K562 (cell line): ENCODE measurements at regions not wholly inside any gene's neighbourhood (a gene's known extent, or its start where the extent isn't known, plus 50 kb on each side); places are given as distances from the start of the nearest gene placed in this dataset.

Source experiments
- ATAC-seq: fragments of 200-7000 bp; cut with Tn5 transposase; 3 replicates; pipeline ENCODE4 v1.9.1; 2020; ENCODE audit warnings: moderate library complexity
- BruUV-seq: library from RNA; stranded (reverse); fragments of 400-500 nt; replicated peaks from 2 replicates; lab custom pipeline; 2021; lab: Mats Ljungman, UMichigan
- CTCF ChIA-PET: fragments of 300-600 bp; formaldehyde crosslinking; extraction: SDS; loops from one replicate; lab custom pipeline; 2021; ENCODE audit warnings: low intra/inter-chr PET ratio; lab: Yijun Ruan, JAX
- POLR2A ChIA-PET: fragments of 300-600, 350-650 bp; sonication (Branson Sonifier 250); formaldehyde crosslinking; extraction: SDS; loops from one replicate; lab custom pipeline; 2021; ENCODE audit warnings: antibody characterized with exemption, inconsistent platforms; lab: Yijun Ruan, JAX
- DNase-seq, 4 experiments: peaks; one replicate each; pipeline versions ENCODE4 v3.0.0 to v3.0.0-alpha.2; 2011 to 2018; ENCODE audit warnings: low spot score in 3 of 4, mixed read lengths in 3 of 4; ENCODE audit errors: extremely low read depth in 1 of 4
- FAIRE-seq: peaks from 2 replicates; lab custom pipeline; 2011; peaks lifted over from hg19 to GRCh38; lab: Jason Lieb, UNC
- H2AFZ ChIP-seq: 2 replicates; pipeline ENCODE4 v1.6.0; 2011; ENCODE audit warnings: low read depth, low read length, control low read depth, inconsistent platforms
- H3K27ac ChIP-seq: fragments of 200-600 bp; 3 replicates; pipeline ENCODE4 v1.8.0; 2011; ENCODE audit warnings: low read depth, mild to moderate bottlenecking, control low read depth, inconsistent platforms, low read length, moderate library complexity, mixed read lengths; ENCODE audit errors: extremely low read depth
- H3K27me3 ChIP-seq, 2 experiments: fragments of 300-600 bp in 1 of 2; 2 replicates in 1 of 2; 3 replicates in 1 of 2; pipeline versions ENCODE4 v1.6.0 to v1.8.0; 2011; ENCODE audit warnings: inconsistent platforms in 2 of 2, low read length in 2 of 2, mild to moderate bottlenecking in 1 of 2, mixed read lengths in 1 of 2, moderate library complexity in 1 of 2; ENCODE audit not compliant: control insufficient read depth in 2 of 2, insufficient read depth in 2 of 2
- H3K36me3 ChIP-seq: fragments of 300-600 bp; 3 replicates; pipeline ENCODE4 v1.8.0; 2011; ENCODE audit warnings: mild to moderate bottlenecking, low read length, inconsistent platforms; ENCODE audit not compliant: control insufficient read depth, insufficient read depth
- H3K4me1 ChIP-seq, 2 experiments: fragments of 200-600 bp in 1 of 2; replicated peaks in 1 of 2; 2 replicates in 1 of 2; 3 replicates in 1 of 2; pipeline versions ENCODE4 v1.5.1 to v1.8.0; 2011; ENCODE audit warnings: inconsistent platforms in 2 of 2, low read length in 2 of 2, mild to moderate bottlenecking in 1 of 2, mixed read lengths in 1 of 2, moderate library complexity in 1 of 2; ENCODE audit not compliant: control insufficient read depth in 2 of 2, insufficient read depth in 2 of 2
- H3K4me2 ChIP-seq: 2 replicates; pipeline ENCODE4 v1.6.1; 2011; ENCODE audit warnings: low read length, control low read depth, inconsistent platforms, mixed read lengths; ENCODE audit not compliant: insufficient read depth
- H3K4me3 ChIP-seq: fragments of 200-600 bp; sonication (generic), shearing (Covaris generic); 2 replicates; pipeline ENCODE4 v1.5.1; 2016; ENCODE audit warnings: control low read depth, inconsistent platforms
- H3K79me2 ChIP-seq: fragments of 200-600 bp; 3 replicates; pipeline ENCODE4 v1.8.0; 2011; ENCODE audit warnings: low read length, inconsistent platforms; ENCODE audit not compliant: control insufficient read depth, insufficient read depth
- H3K9ac ChIP-seq, 2 experiments: 2 replicates each; pipeline versions ENCODE4 v1.6.0 to v1.6.1; 2011; ENCODE audit warnings: low read depth in 2 of 2, low read length in 2 of 2, control low read depth in 1 of 2, inconsistent platforms in 1 of 2, mild to moderate bottlenecking in 1 of 2, mixed read lengths in 1 of 2; ENCODE audit not compliant: insufficient read depth in 1 of 2
- H3K9me1 ChIP-seq: one replicate; pipeline ENCODE4 v1.6.0; 2011; ENCODE audit warnings: inconsistent platforms, mild to moderate bottlenecking, low read length, moderate library complexity; ENCODE audit not compliant: control insufficient read depth, insufficient read depth
- H3K9me3 ChIP-seq: replicated peaks from 2 replicates; pipeline ENCODE4 v1.5.1; 2011; ENCODE audit warnings: low read depth, low read length, inconsistent platforms; ENCODE audit not compliant: control insufficient read depth, insufficient read depth
- H4K20me1 ChIP-seq: replicated peaks from 2 replicates; pipeline ENCODE4 v1.6.1; 2011; ENCODE audit warnings: low read length, inconsistent platforms, mixed read lengths; ENCODE audit not compliant: control insufficient read depth, insufficient read depth
- DMBX1 ChIP-seq: fragments of 250-450 bp; sonication (Bioruptor Pico); IDR thresholded peaks from 2 replicates; pipeline ENCODE4 v1.8.0; 2022; ENCODE audit warnings: inconsistent platforms, mild to moderate bottlenecking, moderate library complexity, borderline replicate concordance
- HLTF ChIP-seq: fragments of 450-650 bp; IDR thresholded peaks from 2 replicates; pipeline ENCODE4 v1.6.1; 2016
- KLF16 ChIP-seq: IDR thresholded peaks from 2 replicates; pipeline ENCODE4 v1.6.1; 2016; ENCODE audit warnings: antibody characterized with exemption
- SIX5 ChIP-seq, 2 experiments: IDR thresholded peaks; 2 replicates each; pipeline ENCODE4 v1.6.1; 2011; ENCODE audit warnings: low read length in 2 of 2, borderline replicate concordance in 1 of 2, low read depth in 1 of 2, mild to moderate bottlenecking in 1 of 2, moderate library complexity in 1 of 2; ENCODE audit not compliant: insufficient read depth in 1 of 2
- TFAM ChIP-seq: fragments of 250-450 bp; sonication (Bioruptor Pico); conservative IDR thresholded peaks from 2 replicates; pipeline ENCODE4 v1.5.0; 2021; ENCODE audit warnings: mild to moderate bottlenecking, moderate library complexity
- TRIM24 ChIP-seq, 2 experiments: fragments of 450-650 bp; IDR thresholded peaks; 2 replicates each; pipeline ENCODE4 v1.6.1; 2016
- ZNF23 ChIP-seq: fragments of 250-450 bp; sonication (Bioruptor Pico); IDR thresholded peaks from 2 replicates; pipeline ENCODE4 v1.4.0; 2020; ENCODE audit warnings: mild to moderate bottlenecking
- ZNF707 ChIP-seq: fragments of 250-450 bp; sonication (Bioruptor Pico); conservative IDR thresholded peaks from 2 replicates; pipeline ENCODE4 v1.8.0; 2022; ENCODE audit warnings: inconsistent platforms, mild to moderate bottlenecking, moderate library complexity
- WGBS: fragments of 100-300 bp; shearing (Covaris generic); methylation state at CpG from one replicate; pipeline ENCODE4 v1.1.6; 2016; ENCODE audit warnings: low coverage, mixed read lengths; ENCODE audit not compliant: insufficient coverage; ENCODE audit errors: missing lambda C conversion rate; 5-methylcytosine and 5-hydroxymethylcytosine counted together
- in situ Hi-C: fragments of 300-500 bp; cut with MboI; formaldehyde crosslinking; loops from 4 replicates; pipeline ENCODE4 v1.15.0; 2018; ENCODE audit warnings: inconsistent platforms, mixed read lengths
- intact Hi-C: fragments of 100-400 bp; cut with micrococcal nuclease; formaldehyde crosslinking; loops from 2 replicates; pipeline ENCODE4 v1.14.2; 2022
- TF ChIP-seq, protein P1 (sequence below): IDR thresholded peaks from 3 replicates; pipeline ENCODE4 v1.6.1; 2011; ENCODE audit warnings: borderline replicate concordance, mild to moderate bottlenecking, moderate library complexity; ENCODE audit not compliant: insufficient read length; ENCODE audit errors: extremely low read depth
- TF ChIP-seq, protein P2 (sequence below), 2 experiments: fragments of 450-650 bp in 1 of 2; sonication (generic) in 1 of 2; formaldehyde crosslinking; conservative IDR thresholded peaks; 2 replicates each; pipeline versions ENCODE4 v1.4.0 to v1.8.1; 2020 to 2022; ENCODE audit warnings: mild to moderate bottlenecking in 1 of 2, missing genetic modification reagents in 1 of 2
- TF ChIP-seq, protein P3 (sequence below), 2 experiments: fragments of 450-650 bp in 1 of 2; sonication (generic) in 1 of 2; formaldehyde crosslinking in 1 of 2; IDR thresholded peaks in 1 of 2; conservative IDR thresholded peaks in 1 of 2; 2 replicates each; pipeline versions ENCODE4 v1.6.1 to v1.8.1; 2016 to 2023; ENCODE audit warnings: mild to moderate bottlenecking in 2 of 2, moderate library complexity in 2 of 2, inconsistent platforms in 1 of 2, missing genetic modification reagents in 1 of 2
- TF ChIP-seq, protein P4 (sequence below), 2 experiments: fragments of 450-650 bp; IDR thresholded peaks; 2 replicates each; pipeline ENCODE4 v1.6.1; 2016
- TF ChIP-seq, protein P5 (sequence below): fragments of 450-650 bp; formaldehyde crosslinking; IDR thresholded peaks from 2 replicates; pipeline ENCODE4 v1.4.0; 2020; ENCODE audit warnings: mild to moderate bottlenecking, moderate library complexity
- TF ChIP-seq, protein P6 (sequence below): sonication (generic); formaldehyde crosslinking; IDR thresholded peaks from 2 replicates; pipeline ENCODE4 v1.5.0; 2020; ENCODE audit warnings: missing genetic modification reagents

DNA sequence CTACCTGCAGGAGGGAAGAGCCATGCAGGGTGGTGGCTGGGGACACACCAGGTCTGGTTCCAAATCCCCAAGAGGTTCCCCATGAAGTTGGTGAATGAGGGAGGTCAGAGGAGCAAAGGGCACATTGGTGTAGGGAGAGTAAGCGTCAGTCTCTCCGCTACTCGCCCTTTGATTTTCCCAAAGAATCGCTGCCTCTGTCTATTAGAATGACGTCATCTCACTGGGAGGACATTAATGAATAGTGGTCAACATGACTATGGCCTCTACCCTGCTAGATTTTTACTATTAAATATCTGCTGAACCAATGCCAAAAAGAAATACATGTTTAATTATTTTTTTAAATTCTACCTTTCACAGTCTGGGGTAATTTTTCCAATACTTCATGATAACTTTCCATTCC lies 109.6 kb upstream of the SNTG2 start:
- ChIA-PET POLR2A (no interaction called here), CTCF (no interaction called here)
- Histone ChIP-seq H3K79me2 (no peaks in the 10 kb centered on the region), H3K36me3 (no peaks in the 10 kb centered on the region), H3K9ac (no peak overlapping the region), H4K20me1 (no peaks in the 10 kb centered on the region), H3K9me1 (no peaks in the 10 kb centered on the region), H2AFZ (no peak overlapping the region), H3K4me3 (no peak overlapping the region), H3K9me3 (no peaks in the 10 kb centered on the region), H3K27me3 (peaks cover 4 to 6% of the 10 kb centered on the region in 2 experiments; a peak in 3 of 5 replicates), H3K27ac (no peak overlapping the region), H3K4me2 (no peak overlapping the region), H3K4me1 (no peaks in the 10 kb centered on the region)
- BruUV-seq: no TSS peak
- DNase-seq (no peak), FAIRE-seq (no peak), ATAC-seq (no peak)
- intact Hi-C loops (no loop called here), in situ Hi-C loops (no loop called here)
- WGBS: 4% methylated on average over 5 of the region's 5 CpGs
- TF ChIP-seq, protein P1, sequence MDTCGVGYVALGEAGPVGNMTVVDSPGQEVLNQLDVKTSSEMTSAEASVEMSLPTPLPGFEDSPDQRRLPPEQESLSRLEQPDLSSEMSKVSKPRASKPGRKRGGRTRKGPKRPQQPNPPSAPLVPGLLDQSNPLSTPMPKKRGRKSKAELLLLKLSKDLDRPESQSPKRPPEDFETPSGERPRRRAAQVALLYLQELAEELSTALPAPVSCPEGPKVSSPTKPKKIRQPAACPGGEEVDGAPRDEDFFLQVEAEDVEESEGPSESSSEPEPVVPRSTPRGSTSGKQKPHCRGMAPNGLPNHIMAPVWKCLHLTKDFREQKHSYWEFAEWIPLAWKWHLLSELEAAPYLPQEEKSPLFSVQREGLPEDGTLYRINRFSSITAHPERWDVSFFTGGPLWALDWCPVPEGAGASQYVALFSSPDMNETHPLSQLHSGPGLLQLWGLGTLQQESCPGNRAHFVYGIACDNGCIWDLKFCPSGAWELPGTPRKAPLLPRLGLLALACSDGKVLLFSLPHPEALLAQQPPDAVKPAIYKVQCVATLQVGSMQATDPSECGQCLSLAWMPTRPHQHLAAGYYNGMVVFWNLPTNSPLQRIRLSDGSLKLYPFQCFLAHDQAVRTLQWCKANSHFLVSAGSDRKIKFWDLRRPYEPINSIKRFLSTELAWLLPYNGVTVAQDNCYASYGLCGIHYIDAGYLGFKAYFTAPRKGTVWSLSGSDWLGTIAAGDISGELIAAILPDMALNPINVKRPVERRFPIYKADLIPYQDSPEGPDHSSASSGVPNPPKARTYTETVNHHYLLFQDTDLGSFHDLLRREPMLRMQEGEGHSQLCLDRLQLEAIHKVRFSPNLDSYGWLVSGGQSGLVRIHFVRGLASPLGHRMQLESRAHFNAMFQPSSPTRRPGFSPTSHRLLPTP: no peak
- TF ChIP-seq, protein P2, sequence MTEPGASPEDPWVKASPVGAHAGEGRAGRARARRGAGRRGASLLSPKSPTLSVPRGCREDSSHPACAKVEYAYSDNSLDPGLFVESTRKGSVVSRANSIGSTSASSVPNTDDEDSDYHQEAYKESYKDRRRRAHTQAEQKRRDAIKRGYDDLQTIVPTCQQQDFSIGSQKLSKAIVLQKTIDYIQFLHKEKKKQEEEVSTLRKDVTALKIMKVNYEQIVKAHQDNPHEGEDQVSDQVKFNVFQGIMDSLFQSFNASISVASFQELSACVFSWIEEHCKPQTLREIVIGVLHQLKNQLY (CRISPR knock-in tag; conservative IDR thresholded peaks at IDR 0.05): no peak
- TF ChIP-seq KLF16 (no peak), ZNF23 (CRISPR knock-in tag) (no peak), HLTF (no peak), TRIM24 (IDR thresholded peaks at IDR 0.05) (no peak), TFAM (CRISPR knock-in tag) (no peak), ZNF707 (CRISPR knock-in tag) (no peak), DMBX1 (CRISPR knock-in tag) (no peak), SIX5 (IDR thresholded peaks at IDR 0.05; ENCODE audit: borderline replicate concordance in 1 of 2, insufficient read depth in 1 of 2, low read depth in 1 of 2, low read length in 2 of 2) (no peak)
- TF ChIP-seq, protein P3, sequence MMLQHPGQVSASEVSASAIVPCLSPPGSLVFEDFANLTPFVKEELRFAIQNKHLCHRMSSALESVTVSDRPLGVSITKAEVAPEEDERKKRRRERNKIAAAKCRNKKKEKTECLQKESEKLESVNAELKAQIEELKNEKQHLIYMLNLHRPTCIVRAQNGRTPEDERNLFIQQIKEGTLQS (IDR thresholded peaks at IDR 0.05): peak; percentile 77
- TF ChIP-seq, protein P3 (CRISPR knock-in tag; conservative IDR thresholded peaks at IDR 0.05): no peak
- TF ChIP-seq, protein P4, sequence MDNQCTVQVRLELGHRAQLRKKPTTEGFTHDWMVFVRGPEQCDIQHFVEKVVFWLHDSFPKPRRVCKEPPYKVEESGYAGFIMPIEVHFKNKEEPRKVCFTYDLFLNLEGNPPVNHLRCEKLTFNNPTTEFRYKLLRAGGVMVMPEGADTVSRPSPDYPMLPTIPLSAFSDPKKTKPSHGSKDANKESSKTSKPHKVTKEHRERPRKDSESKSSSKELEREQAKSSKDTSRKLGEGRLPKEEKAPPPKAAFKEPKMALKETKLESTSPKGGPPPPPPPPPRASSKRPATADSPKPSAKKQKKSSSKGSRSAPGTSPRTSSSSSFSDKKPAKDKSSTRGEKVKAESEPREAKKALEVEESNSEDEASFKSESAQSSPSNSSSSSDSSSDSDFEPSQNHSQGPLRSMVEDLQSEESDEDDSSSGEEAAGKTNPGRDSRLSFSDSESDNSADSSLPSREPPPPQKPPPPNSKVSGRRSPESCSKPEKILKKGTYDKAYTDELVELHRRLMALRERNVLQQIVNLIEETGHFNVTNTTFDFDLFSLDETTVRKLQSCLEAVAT (IDR thresholded peaks at IDR 0.05): no peak
- TF ChIP-seq, protein P5, sequence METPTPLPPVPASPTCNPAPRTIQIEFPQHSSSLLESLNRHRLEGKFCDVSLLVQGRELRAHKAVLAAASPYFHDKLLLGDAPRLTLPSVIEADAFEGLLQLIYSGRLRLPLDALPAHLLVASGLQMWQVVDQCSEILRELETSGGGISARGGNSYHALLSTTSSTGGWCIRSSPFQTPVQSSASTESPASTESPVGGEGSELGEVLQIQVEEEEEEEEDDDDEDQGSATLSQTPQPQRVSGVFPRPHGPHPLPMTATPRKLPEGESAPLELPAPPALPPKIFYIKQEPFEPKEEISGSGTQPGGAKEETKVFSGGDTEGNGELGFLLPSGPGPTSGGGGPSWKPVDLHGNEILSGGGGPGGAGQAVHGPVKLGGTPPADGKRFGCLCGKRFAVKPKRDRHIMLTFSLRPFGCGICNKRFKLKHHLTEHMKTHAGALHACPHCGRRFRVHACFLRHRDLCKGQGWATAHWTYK: no peak
- TF ChIP-seq, protein P6, sequence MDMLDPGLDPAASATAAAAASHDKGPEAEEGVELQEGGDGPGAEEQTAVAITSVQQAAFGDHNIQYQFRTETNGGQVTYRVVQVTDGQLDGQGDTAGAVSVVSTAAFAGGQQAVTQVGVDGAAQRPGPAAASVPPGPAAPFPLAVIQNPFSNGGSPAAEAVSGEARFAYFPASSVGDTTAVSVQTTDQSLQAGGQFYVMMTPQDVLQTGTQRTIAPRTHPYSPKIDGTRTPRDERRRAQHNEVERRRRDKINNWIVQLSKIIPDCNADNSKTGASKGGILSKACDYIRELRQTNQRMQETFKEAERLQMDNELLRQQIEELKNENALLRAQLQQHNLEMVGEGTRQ (CRISPR knock-in tag): no peak
